ENCODE measurements at regions not wholly inside any gene's neighbourhood (a gene's known extent, or its start where the extent isn't known, plus 50 kb on each side); places are given as distances from the start of the nearest gene placed in this dataset.
"Not testable (repeated sequence)": the region's sequence is repeated elsewhere in the genome, so short reads cannot be mapped to it uniquely, and the experiment has no call there.

DNA sequence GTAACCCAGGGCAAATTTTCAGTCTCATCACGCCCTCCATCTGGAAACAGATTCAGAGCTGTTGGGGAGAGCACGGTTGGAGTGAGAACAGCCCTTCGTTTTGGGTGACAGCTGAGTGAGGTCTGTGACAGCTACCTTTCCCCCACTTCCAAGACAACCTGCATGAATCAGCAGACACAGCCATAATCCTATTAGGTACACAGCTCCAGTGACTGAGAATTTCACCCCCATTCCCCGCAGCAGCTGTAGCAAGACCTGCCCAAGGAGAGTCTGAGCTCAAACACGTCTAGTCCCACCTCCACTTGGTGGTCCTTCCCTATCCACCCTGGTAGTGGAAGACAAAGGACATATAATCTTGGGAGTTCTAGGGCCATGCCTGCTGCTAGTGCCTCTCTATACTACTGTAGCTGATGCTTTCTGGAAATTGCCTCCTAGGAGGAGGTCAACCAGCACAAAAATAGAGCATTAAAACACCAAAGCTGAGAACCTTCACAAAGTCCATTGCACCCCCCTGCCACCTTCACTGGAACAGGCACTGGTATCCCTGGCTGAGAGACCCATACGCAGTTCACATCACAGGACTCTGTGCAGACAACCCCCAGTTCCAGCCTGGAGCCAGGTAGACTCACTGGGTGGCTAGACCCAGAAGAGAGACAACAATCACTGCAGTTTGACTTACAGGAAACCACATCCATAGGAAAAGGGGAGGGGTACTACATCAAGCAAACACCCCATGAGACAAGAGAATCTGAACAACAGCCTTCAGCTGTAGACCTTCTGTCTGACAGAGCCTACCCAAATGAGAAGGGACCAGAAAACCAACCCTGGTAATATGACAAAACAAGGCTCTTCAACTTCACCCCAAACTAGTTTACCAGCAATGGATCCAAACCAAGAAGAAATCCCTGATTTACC, 448.6 kb upstream of the CBLB start:
- peaks cover 22% of the 10 kb centered on the region for H3K9me3 Mint-ChIP-seq
- H3K4me1 Mint-ChIP-seq, result peaks cover 6% of the 10 kb centered on the region
- TF ChIP-seq, protein P1, sequence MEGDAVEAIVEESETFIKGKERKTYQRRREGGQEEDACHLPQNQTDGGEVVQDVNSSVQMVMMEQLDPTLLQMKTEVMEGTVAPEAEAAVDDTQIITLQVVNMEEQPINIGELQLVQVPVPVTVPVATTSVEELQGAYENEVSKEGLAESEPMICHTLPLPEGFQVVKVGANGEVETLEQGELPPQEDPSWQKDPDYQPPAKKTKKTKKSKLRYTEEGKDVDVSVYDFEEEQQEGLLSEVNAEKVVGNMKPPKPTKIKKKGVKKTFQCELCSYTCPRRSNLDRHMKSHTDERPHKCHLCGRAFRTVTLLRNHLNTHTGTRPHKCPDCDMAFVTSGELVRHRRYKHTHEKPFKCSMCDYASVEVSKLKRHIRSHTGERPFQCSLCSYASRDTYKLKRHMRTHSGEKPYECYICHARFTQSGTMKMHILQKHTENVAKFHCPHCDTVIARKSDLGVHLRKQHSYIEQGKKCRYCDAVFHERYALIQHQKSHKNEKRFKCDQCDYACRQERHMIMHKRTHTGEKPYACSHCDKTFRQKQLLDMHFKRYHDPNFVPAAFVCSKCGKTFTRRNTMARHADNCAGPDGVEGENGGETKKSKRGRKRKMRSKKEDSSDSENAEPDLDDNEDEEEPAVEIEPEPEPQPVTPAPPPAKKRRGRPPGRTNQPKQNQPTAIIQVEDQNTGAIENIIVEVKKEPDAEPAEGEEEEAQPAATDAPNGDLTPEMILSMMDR (IDR thresholded peaks at IDR 0.05; ENCODE audit: unreplicated experiment in 3 of 3), result no peak
- H3K27ac Mint-ChIP-seq, result no peak overlapping the region
- no peaks in the 10 kb centered on the region for H3K27me3 Mint-ChIP-seq (ENCODE audit: low read depth)
- no peak overlapping the region for H3K4me3 Mint-ChIP-seq
- H3K36me3 Mint-ChIP-seq (ENCODE audit: low read depth), result no peaks in the 10 kb centered on the region

DNA sequence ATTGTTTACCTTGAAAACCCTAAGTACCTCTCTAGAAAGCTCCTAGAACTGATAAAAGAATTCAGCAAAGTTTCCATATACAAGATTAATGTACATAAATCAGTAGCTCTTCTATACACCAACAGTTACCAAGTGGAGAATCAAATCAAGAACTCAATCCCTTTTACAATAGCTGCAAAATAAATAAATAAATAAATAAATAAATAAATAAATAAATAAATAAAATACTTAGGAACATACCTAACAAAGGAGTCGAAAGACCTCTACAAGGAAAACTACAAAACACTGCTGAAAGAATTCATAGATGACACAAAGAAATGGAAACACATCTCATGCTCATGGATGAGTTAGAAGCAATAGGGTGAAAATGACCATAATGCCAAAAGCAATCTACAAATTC, 452.6 kb upstream of the CBLB start:
- H3K27ac Mint-ChIP-seq; H3K27me3 Mint-ChIP-seq (ENCODE audit: low read depth); H3K4me3 Mint-ChIP-seq; H3K4me1 Mint-ChIP-seq; H3K36me3 Mint-ChIP-seq (ENCODE audit: low read depth): not testable (repeated sequence)
- peaks cover 42% of the 10 kb centered on the region for H3K9me3 Mint-ChIP-seq

DNA sequence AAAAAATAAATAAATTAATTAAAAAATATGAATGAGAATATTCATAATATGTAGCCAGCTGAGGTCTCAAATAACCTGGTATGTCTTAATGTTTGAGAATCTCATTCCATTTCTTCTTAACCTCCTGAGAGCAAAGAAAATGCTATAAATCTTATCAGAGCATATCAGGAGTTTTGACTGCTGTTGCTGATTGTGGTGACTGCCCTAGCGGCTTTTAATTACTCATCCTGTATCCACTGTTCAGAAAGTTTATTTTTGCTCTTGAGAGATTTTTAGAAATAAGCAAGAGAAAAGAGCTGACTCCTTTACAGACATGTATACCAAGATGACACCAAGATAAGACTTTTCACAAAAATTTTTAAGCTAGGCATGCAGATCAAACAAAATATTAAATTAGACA, 454.8 kb upstream of the CBLB start:
- Mint-ChIP-seq H3K4me3 (no peak overlapping the region), H3K4me1 (no peaks in the 10 kb centered on the region), H3K9me3 (peaks cover 39% of the 10 kb centered on the region)

DNA sequence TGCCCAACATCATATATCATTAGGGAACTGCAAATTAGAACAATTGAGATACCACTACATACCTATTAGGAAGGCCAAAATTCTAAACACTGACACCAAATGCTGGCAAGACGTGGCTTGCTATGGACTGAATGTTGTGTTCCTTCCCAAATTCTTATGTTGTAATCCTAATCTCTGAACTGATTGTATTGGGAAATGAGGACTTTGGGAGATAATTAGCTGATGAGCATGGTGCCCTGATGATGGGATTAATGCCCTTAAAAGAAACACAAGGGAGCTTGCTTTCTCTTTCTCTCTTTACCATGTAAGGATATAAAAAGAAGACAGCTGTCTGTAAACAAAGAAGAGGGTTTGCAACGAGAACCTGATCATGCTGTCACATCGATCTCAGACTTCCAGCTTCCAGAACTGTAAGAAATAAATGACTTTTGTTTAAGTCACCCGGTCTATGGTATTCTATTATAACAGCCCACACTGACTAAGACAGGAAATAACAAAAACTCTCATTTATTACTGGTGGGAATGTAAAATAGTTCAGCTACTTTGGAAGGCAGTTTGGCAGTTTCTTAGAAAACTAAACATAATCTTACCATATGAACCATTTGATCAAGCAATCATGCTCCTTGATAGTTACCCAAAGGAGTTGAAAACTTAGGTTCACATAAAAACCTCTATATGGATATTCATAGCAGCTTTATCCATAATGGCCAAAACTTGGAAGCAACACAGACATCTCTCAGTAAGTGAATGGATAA, 458.3 kb upstream of the CBLB start:
- Mint-ChIP-seq H3K4me1 (no peaks in the 10 kb centered on the region), H3K4me3 (no peak overlapping the region), H3K9me3 (peaks cover 25% of the 10 kb centered on the region), H3K27ac (no peak overlapping the region), H3K36me3 (ENCODE audit: low read depth) (no peaks in the 10 kb centered on the region), H3K27me3 (ENCODE audit: low read depth) (no peaks in the 10 kb centered on the region)
- TF ChIP-seq, protein P1 (IDR thresholded peaks at IDR 0.05; ENCODE audit: unreplicated experiment in 3 of 3), result no peak

More for the DNA sequence above, 454.8 kb upstream of the CBLB start:
- Mint-ChIP-seq H3K36me3 (ENCODE audit: low read depth) (no peaks in the 10 kb centered on the region), H3K27ac (no peak overlapping the region), H3K27me3 (ENCODE audit: low read depth) (no peaks in the 10 kb centered on the region)
- TF ChIP-seq, protein P1 (IDR thresholded peaks at IDR 0.05; ENCODE audit: unreplicated experiment in 3 of 3), result no peak

DNA sequence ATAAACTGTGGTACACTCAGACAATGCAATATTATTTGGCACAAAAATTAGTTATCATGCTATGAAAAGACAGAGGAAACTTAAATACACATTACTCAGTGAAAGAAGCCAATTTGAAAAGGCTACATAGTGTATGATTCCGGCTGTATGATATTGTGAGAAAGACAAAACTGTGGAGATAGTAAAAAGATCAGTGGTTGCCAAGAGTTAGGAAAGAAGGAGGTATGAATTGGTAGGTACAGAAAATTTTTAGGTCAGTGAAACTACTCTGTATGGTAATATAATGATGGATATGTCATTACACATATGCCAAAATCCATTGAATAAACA, 458.8 kb upstream of the CBLB start:
- H3K27ac Mint-ChIP-seq, result no peak overlapping the region
- H3K4me3 Mint-ChIP-seq, result no peak overlapping the region
- no peaks in the 10 kb centered on the region for H3K27me3 Mint-ChIP-seq (ENCODE audit: low read depth)
- TF ChIP-seq, protein P1 (IDR thresholded peaks at IDR 0.05; ENCODE audit: unreplicated experiment in 3 of 3), result no peak
- H3K4me1 Mint-ChIP-seq, result no peaks in the 10 kb centered on the region
- no peaks in the 10 kb centered on the region for H3K36me3 Mint-ChIP-seq (ENCODE audit: low read depth)
- peaks cover 20% of the 10 kb centered on the region for H3K9me3 Mint-ChIP-seq

DNA sequence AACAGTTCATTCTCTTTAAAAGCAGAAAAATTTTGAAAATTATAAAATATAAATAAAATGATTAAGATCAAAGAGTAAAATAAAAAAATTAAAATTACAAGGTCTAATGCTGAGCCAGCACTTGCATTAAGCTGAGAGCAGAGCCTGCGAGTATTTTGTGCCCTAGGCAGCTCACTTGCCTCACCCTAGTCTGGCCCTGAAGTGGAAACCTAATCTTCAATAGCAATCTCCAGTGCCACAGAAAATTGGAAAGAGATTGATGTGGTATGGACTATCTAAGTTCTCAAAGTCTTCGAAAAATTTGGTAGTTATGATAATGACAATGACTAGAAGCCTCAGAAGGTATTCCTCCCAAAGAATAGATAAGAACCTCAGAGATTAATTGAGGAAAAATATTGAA, 459.4 kb upstream of the CBLB start:
- no peaks in the 10 kb centered on the region for H3K4me1 Mint-ChIP-seq
- TF ChIP-seq, protein P1 (IDR thresholded peaks at IDR 0.05; ENCODE audit: unreplicated experiment in 3 of 3), result no peak
- no peak overlapping the region for H3K4me3 Mint-ChIP-seq
- H3K27ac Mint-ChIP-seq, result no peak overlapping the region
- H3K9me3 Mint-ChIP-seq, result peaks cover 18% of the 10 kb centered on the region
- no peaks in the 10 kb centered on the region for H3K36me3 Mint-ChIP-seq (ENCODE audit: low read depth)
- H3K27me3 Mint-ChIP-seq (ENCODE audit: low read depth), result no peaks in the 10 kb centered on the region
